H1 (cell line): ENCODE measurements at regions not wholly inside any gene's neighbourhood (a gene's known extent, or its start where the extent isn't known, plus 50 kb on each side); places are given as distances from the start of the nearest gene placed in this dataset.

Experiments
- CTCF ChIA-PET: fragments of 300-600 bp; sonication (Branson Sonifier 250); formaldehyde crosslinking; loops from one replicate; lab custom pipeline; 2021; ENCODE audit not compliant: partially characterized antibody; lab: Charles Lee
- POLR2A ChIA-PET: fragments of 300-600 bp; sonication (Branson Sonifier 250); formaldehyde crosslinking; loops from one replicate; lab custom pipeline; 2021; ENCODE audit warnings: inconsistent platforms; ENCODE audit not compliant: partially characterized antibody; lab: Charles Lee
- DNase-seq, 2 experiments: peaks; one replicate each; pipeline versions ENCODE4 v3.0.0 to v3.0.0-alpha.2; 2010 to 2022; ENCODE audit warnings: low spot score in 2 of 2, low read depth in 1 of 2, mixed read lengths in 1 of 2
- FAIRE-seq: peaks from 2 replicates; lab custom pipeline; 2011; peaks lifted over from hg19 to GRCh38; lab: Jason Lieb, UNC
- H2AFZ ChIP-seq: 2 replicates; pipeline ENCODE4 v1.8.1; 2012; ENCODE audit warnings: low read length, inconsistent platforms
- H2AK5ac ChIP-seq: 2 replicates; pipeline ENCODE4 v1.6.1; 2013; ENCODE audit warnings: low read depth, low read length
- H2BK120ac ChIP-seq: replicated peaks from 2 replicates; pipeline ENCODE3; 2013; ENCODE audit warnings: low read depth, low read length, inconsistent platforms
- H2BK12ac ChIP-seq: 2 replicates; pipeline ENCODE4 v1.6.1; 2013; ENCODE audit warnings: low read depth, low read length
- H2BK15ac ChIP-seq: 2 replicates; pipeline ENCODE4 v1.6.1; 2013; ENCODE audit warnings: low read length
- H2BK20ac ChIP-seq: 2 replicates; pipeline ENCODE4 v1.6.1; 2013; ENCODE audit warnings: low read length
- H2BK5ac ChIP-seq: 2 replicates; pipeline ENCODE4 v1.6.1; 2013; ENCODE audit warnings: low read depth, low read length
- H3K14ac ChIP-seq: 2 replicates; pipeline ENCODE4 v1.6.1; 2013; ENCODE audit warnings: inconsistent platforms; ENCODE audit not compliant: insufficient read length
- H3K18ac ChIP-seq: 2 replicates; pipeline ENCODE4 v1.6.1; 2013; ENCODE audit warnings: low read length; ENCODE audit errors: extremely low read depth
- H3K23ac ChIP-seq: 2 replicates; pipeline ENCODE4 v1.6.1; 2013; ENCODE audit warnings: inconsistent platforms; ENCODE audit not compliant: insufficient read length
- H3K23me2 ChIP-seq: 2 replicates; pipeline ENCODE4 v1.6.1; 2013; ENCODE audit warnings: low read depth, low read length
- H3K27ac ChIP-seq: 2 replicates; pipeline ENCODE4 v1.6.1; 2011; ENCODE audit warnings: low read depth, low read length, inconsistent platforms
- H3K27me3 ChIP-seq, 4 experiments: replicated peaks in 1 of 4; 1 replicate in 1 of 4; 2 replicates in 3 of 4; pipeline versions ENCODE4 v1.6.1 to v1.8.1; 2011 to 2013; ENCODE audit warnings: low read length in 3 of 4, mild to moderate bottlenecking in 3 of 4, inconsistent platforms in 2 of 4, mixed read lengths in 2 of 4, moderate library complexity in 1 of 4; ENCODE audit not compliant: control insufficient read depth in 3 of 4, insufficient read depth in 3 of 4; ENCODE audit errors: extremely low read depth in 1 of 4
- H3K36me3 ChIP-seq, 4 experiments: 2 replicates each; pipeline versions ENCODE4 v1.6.1 to v1.8.1; 2011 to 2013; ENCODE audit warnings: mild to moderate bottlenecking in 4 of 4, low read length in 3 of 4, moderate library complexity in 2 of 4, control low read depth in 1 of 4, inconsistent platforms in 1 of 4; ENCODE audit not compliant: insufficient read depth in 4 of 4, control insufficient read depth in 2 of 4
- H3K4ac ChIP-seq: replicated peaks from 2 replicates; pipeline ENCODE3; 2013; ENCODE audit warnings: low read length, low read depth, mixed read lengths, inconsistent platforms; ENCODE audit not compliant: insufficient read length
- H3K4me1 ChIP-seq, 4 experiments: replicated peaks in 1 of 4; 1 replicate in 1 of 4; 2 replicates in 3 of 4; pipeline versions ENCODE4 v1.6.1 to v1.8.1; 2011 to 2013; ENCODE audit warnings: low read length in 3 of 4, inconsistent platforms in 2 of 4, mixed read lengths in 1 of 4; ENCODE audit not compliant: insufficient read depth in 4 of 4, control insufficient read depth in 3 of 4
- H3K4me2 ChIP-seq, 2 experiments: 2 replicates each; pipeline versions ENCODE4 v1.6.1 to v1.8.1; 2011 to 2013; ENCODE audit warnings: low read depth in 2 of 2, low read length in 2 of 2, control low read depth in 1 of 2, inconsistent platforms in 1 of 2, mild to moderate bottlenecking in 1 of 2; ENCODE audit not compliant: insufficient read depth in 1 of 2
- H3K4me3 ChIP-seq, 4 experiments: fragments of 200-600, 300-600 bp in 1 of 4; sonication (generic), shearing (Covaris generic), sonication (Bioruptor Twin) in 1 of 4; 2 replicates each; pipeline versions ENCODE4 v1.5.1 to v1.8.1; 2011 to 2016; ENCODE audit warnings: low read length in 4 of 4, low read depth in 3 of 4, control low read depth in 2 of 4, inconsistent platforms in 2 of 4, mild to moderate bottlenecking in 2 of 4, mixed read lengths in 1 of 4, moderate library complexity in 1 of 4; ENCODE audit not compliant: insufficient read depth in 2 of 4; ENCODE audit errors: extremely low read depth in 1 of 4
- H3K56ac ChIP-seq: replicated peaks from 2 replicates; pipeline ENCODE3; 2013; ENCODE audit warnings: low read depth, mild to moderate bottlenecking, mixed read lengths, low read length, inconsistent platforms; ENCODE audit not compliant: insufficient read length
- H3K79me1 ChIP-seq: 2 replicates; pipeline ENCODE4 v1.6.1; 2013; ENCODE audit warnings: low read depth, low read length, control low read depth
- H3K79me2 ChIP-seq, 2 experiments: 2 replicates each; pipeline versions ENCODE4 v1.6.1 to v1.8.1; 2012 to 2013; ENCODE audit warnings: low read length in 2 of 2, mild to moderate bottlenecking in 2 of 2, inconsistent platforms in 1 of 2; ENCODE audit not compliant: insufficient read depth in 2 of 2, control insufficient read depth in 1 of 2
- H3K9ac ChIP-seq, 4 experiments: replicated peaks in 1 of 4; 1 replicate in 1 of 4; 2 replicates in 3 of 4; pipeline versions ENCODE4 v1.6.1 to v1.8.1; 2011 to 2013; ENCODE audit warnings: low read depth in 3 of 4, low read length in 3 of 4, control low read depth in 2 of 4, mild to moderate bottlenecking in 2 of 4, moderate library complexity in 2 of 4, inconsistent platforms in 1 of 4; ENCODE audit errors: extremely low read depth in 1 of 4
- H3K9me3 ChIP-seq, 2 experiments: 2 replicates each; pipeline versions ENCODE4 v1.6.1 to v1.8.1; 2012 to 2013; ENCODE audit warnings: mild to moderate bottlenecking in 2 of 2, moderate library complexity in 2 of 2, control low read depth in 1 of 2, inconsistent platforms in 1 of 2, low read depth in 1 of 2, low read length in 1 of 2, mixed read lengths in 1 of 2; ENCODE audit not compliant: insufficient read depth in 2 of 2
- H4K20me1 ChIP-seq, 2 experiments: replicated peaks in 1 of 2; 2 replicates each; pipeline versions ENCODE3 to v1.8.1; 2011 to 2013; ENCODE audit warnings: inconsistent platforms in 2 of 2, low read length in 2 of 2, mild to moderate bottlenecking in 1 of 2; ENCODE audit not compliant: insufficient read depth in 2 of 2, control insufficient read depth in 1 of 2
- H4K5ac ChIP-seq: 2 replicates; pipeline ENCODE4 v1.6.1; 2013; ENCODE audit warnings: low read length, low read depth, mixed read lengths, inconsistent platforms; ENCODE audit not compliant: insufficient read length
- H4K8ac ChIP-seq: 2 replicates; pipeline ENCODE4 v1.8.0; 2013; ENCODE audit warnings: mild to moderate bottlenecking, moderate library complexity, low read length, inconsistent platforms; ENCODE audit not compliant: insufficient read depth; ENCODE audit errors: extremely low read depth
- H4K91ac ChIP-seq: replicated peaks from 2 replicates; pipeline ENCODE3; 2013; ENCODE audit warnings: low read length, mixed read lengths, inconsistent platforms; ENCODE audit not compliant: insufficient read length
- CTCF ChIP-seq, 3 experiments: IDR thresholded peaks; 1 replicate in 2 of 3; 2 replicates in 1 of 3; pipeline versions ENCODE4 v1.5.1 to v1.6.1; 2011; ENCODE audit warnings: low read length in 3 of 3, mild to moderate bottlenecking in 3 of 3, inconsistent platforms in 2 of 3, low read depth in 1 of 3, moderate library complexity in 1 of 3; ENCODE audit not compliant: insufficient read depth in 1 of 3; ENCODE audit errors: control extremely low read depth in 1 of 3
- HDAC2 ChIP-seq, 2 experiments: fragments of 300-600 bp in 1 of 2; sonication (generic) in 1 of 2; IDR thresholded peaks; 2 replicates each; pipeline ENCODE4 v1.6.1; 2011 to 2012; ENCODE audit warnings: low read depth in 2 of 2, low read length in 2 of 2, mild to moderate bottlenecking in 2 of 2, moderate library complexity in 2 of 2, borderline replicate concordance in 1 of 2, inconsistent platforms in 1 of 2
- KDM4A ChIP-seq: IDR thresholded peaks from one replicate; pipeline ENCODE4 v1.7.1; 2012; ENCODE audit warnings: low read depth, mild to moderate bottlenecking, moderate library complexity, low read length, inconsistent platforms; ENCODE audit not compliant: severe bottlenecking
- NANOG ChIP-seq: IDR thresholded peaks from 2 replicates; pipeline ENCODE4 v1.6.1; 2011; ENCODE audit warnings: low read length, low read depth, mild to moderate bottlenecking, inconsistent platforms; ENCODE audit not compliant: insufficient read depth, poor library complexity, severe bottlenecking
- POLR2A ChIP-seq, 2 experiments: IDR thresholded peaks; 1 replicate in 1 of 2; 2 replicates in 1 of 2; pipeline ENCODE4 v1.6.1; 2011; ENCODE audit warnings: low read depth in 2 of 2, low read length in 2 of 2, mild to moderate bottlenecking in 2 of 2; ENCODE audit errors: control extremely low read depth in 1 of 2
- TCF12 ChIP-seq: IDR thresholded peaks from 2 replicates; pipeline ENCODE4 v1.6.1; 2011; ENCODE audit warnings: low read depth, mild to moderate bottlenecking, low read length
- WGBS, 2 experiments: shearing (Covaris generic) in 1 of 2; methylation state at CpG; one replicate each; pipeline versions ENCODE4 v1.1.6 to v1.1.7; 2013 to 2015; ENCODE audit warnings: low lambda C conversion rate in 2 of 2, mixed read lengths in 2 of 2, inconsistent platforms in 1 of 2, low coverage in 1 of 2, missing lambda C conversion rate in 1 of 2; ENCODE audit not compliant: insufficient replicate concordance in 2 of 2, insufficient coverage in 1 of 2, insufficient read length in 1 of 2; ENCODE audit errors: extremely low coverage in 1 of 2, missing lambda C conversion rate in 1 of 2; 5-methylcytosine and 5-hydroxymethylcytosine counted together

- 88% methylated on average over 3 of the region's 3 CpGs; no CpG with 5 or more reads in 1 of the 2 experiments for WGBS, 2 experiments
- no peak for TF ChIP-seq TCF12
- TF ChIP-seq CTCF (IDR thresholded peaks at IDR 0.05; ENCODE audit: control extremely low read depth in 1 of 3, insufficient read depth in 1 of 3, low read depth in 1 of 3, low read length in 3 of 3): no peak
- no peak for TF ChIP-seq POLR2A (IDR thresholded peaks at IDR 0.05; ENCODE audit: control extremely low read depth in 1 of 2, low read depth in 2 of 2, low read length in 2 of 2)
- TF ChIP-seq HDAC2 (IDR thresholded peaks at IDR 0.05; ENCODE audit: borderline replicate concordance in 1 of 2, low read depth in 2 of 2, low read length in 2 of 2): no peak
- TF ChIP-seq KDM4A: no peak
- no peak for TF ChIP-seq NANOG
These were observed 67.4 kb upstream of the ELN start for GRCh38 chr7:73960548-73960947.

More at GRCh38 chr7:73960548-73960947, 67.4 kb upstream of the ELN start:
- DNase-seq (no peak), FAIRE-seq (no peak)
- Histone ChIP-seq H3K18ac (no peak overlapping the region), H2BK12ac (no peak overlapping the region), H3K79me1 (no peaks in the 10 kb centered on the region), H3K4me2 (no peak overlapping the region), H3K23ac (no peak overlapping the region), H3K23me2 (no peaks in the 10 kb centered on the region), H3K4ac (no peak overlapping the region), H3K27me3 (no peaks in the 10 kb centered on the region), H3K9me3 (peaks cover 0 to 11% of the 10 kb centered on the region in 2 experiments; a peak in 3 of 4 replicates), H2BK15ac (no peak overlapping the region), H3K9ac (no peak overlapping the region), H4K91ac (no peak overlapping the region), H2BK20ac (no peak overlapping the region), H3K14ac (no peak overlapping the region), H2AFZ (no peak overlapping the region), H2BK120ac (no peak overlapping the region), H3K27ac (no peak overlapping the region), H2AK5ac (no peak overlapping the region), H3K79me2 (no peaks in the 10 kb centered on the region), H4K5ac (no peak overlapping the region), H3K36me3 (no peaks in the 10 kb centered on the region), H3K4me3 (no peak overlapping the region), H3K4me1 (no peaks in the 10 kb centered on the region), H3K56ac (no peak overlapping the region), H2BK5ac (no peak overlapping the region), H4K8ac (no peak overlapping the region), H4K20me1 (no peaks in the 10 kb centered on the region)
- CTCF ChIA-PET: interaction anchor here (0.8 to 0.9 kb wide), 3 partner anchors 8 to 16 kb away, joined by 3 to 4 read pairs (median 3); no protein-coding TSS in a partner anchor
- POLR2A ChIA-PET: no interaction called here
